ENCODE measurements at regions not wholly inside any gene's neighbourhood (a gene's known extent, or its start where the extent isn't known, plus 50 kb on each side); places are given as distances from the start of the nearest gene placed in this dataset.

DNA sequence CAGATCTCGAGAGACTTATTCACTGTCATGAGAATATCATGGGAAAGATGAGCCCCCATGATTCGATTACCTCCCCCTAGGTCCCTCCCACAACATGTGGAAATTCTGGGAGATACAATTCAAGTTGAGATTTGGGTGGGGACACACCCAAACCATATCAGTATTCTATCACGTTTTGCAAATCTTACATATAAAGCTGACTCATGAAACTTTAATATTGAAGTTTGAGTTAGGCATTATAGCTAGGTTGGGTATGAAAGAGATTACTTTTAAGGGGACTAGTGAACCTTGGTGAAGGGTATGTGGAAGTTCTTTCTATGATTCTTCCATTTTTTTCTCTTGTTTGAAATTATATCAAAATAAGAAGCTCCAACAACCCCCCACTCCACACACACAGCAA is 117.7 kb upstream of the RASGRP1 start:
- H3K27ac ChIP-seq (ENCODE audit: low read depth, low read length), result no peak overlapping the region
- no peak overlapping the region for H2AFZ ChIP-seq (ENCODE audit: low read length)
- no peaks in the 10 kb centered on the region for H3K23me2 ChIP-seq (ENCODE audit: low read depth, low read length)
- WGBS, 2 experiments (ENCODE audit: extremely low coverage in 1 of 2, insufficient coverage in 1 of 2, insufficient read length in 1 of 2, insufficient replicate concordance in 2 of 2, low coverage in 1 of 2, low lambda C conversion rate in 2 of 2, missing lambda C conversion rate in 1 of 2), result 95% methylated on average over 3 of the region's 3 CpGs; no CpG with 5 or more reads in 1 of the 2 experiments
- H3K14ac ChIP-seq (ENCODE audit: insufficient read length), result no peak overlapping the region
- no peak overlapping the region for H3K4me3 ChIP-seq (ENCODE audit: extremely low read depth in 1 of 4, insufficient read depth in 2 of 4, low read depth in 3 of 4, low read length in 4 of 4)
- TF ChIP-seq HDAC2 (IDR thresholded peaks at IDR 0.05; ENCODE audit: borderline replicate concordance in 1 of 2, low read depth in 2 of 2, low read length in 2 of 2) (no peak), CHD1 (IDR thresholded peaks at IDR 0.05; ENCODE audit: low read depth, low read length) (no peak), BACH1 (IDR thresholded peaks at IDR 0.05; ENCODE audit: low read length) (no peak), JUN (IDR thresholded peaks at IDR 0.05; ENCODE audit: low read depth, low read length) (no peak), EGR1 (IDR thresholded peaks at IDR 0.05; ENCODE audit: borderline replicate concordance, low read depth, low read length) (no peak), TAF1 (IDR thresholded peaks at IDR 0.05; ENCODE audit: low read depth, low read length) (no peak), SAP30 (IDR thresholded peaks at IDR 0.05; ENCODE audit: insufficient read depth, insufficient replicate concordance, low read length) (no peak), BCL11A (IDR thresholded peaks at IDR 0.05; ENCODE audit: low read depth in 2 of 2, low read length in 2 of 2) (no peak), SP1 (IDR thresholded peaks at IDR 0.05; ENCODE audit: low read depth, low read length) (no peak), POLR2A (IDR thresholded peaks at IDR 0.05; ENCODE audit: control extremely low read depth in 1 of 2, low read depth in 2 of 2, low read length in 2 of 2) (no peak), JUND (IDR thresholded peaks at IDR 0.05; ENCODE audit: low read length) (no peak), CBX5 (IDR thresholded peaks at IDR 0.05; ENCODE audit: low read depth, low read length) (no peak), BRCA1 (IDR thresholded peaks at IDR 0.05; ENCODE audit: low read depth, low read length) (no peak), TCF12 (IDR thresholded peaks at IDR 0.05; ENCODE audit: low read depth, low read length) (no peak), RFX5 (IDR thresholded peaks at IDR 0.05; ENCODE audit: borderline replicate concordance, low read depth, low read length) (no peak)
- no peak overlapping the region for H3K18ac ChIP-seq (ENCODE audit: extremely low read depth, low read length)
- DNase-seq (ENCODE audit: low read depth in 1 of 2, low spot score in 2 of 2) (no peak), FAIRE-seq (no peak)
- no peak overlapping the region for H4K91ac ChIP-seq (replicated peaks; ENCODE audit: insufficient read length, low read length)
- no peak overlapping the region for H3K23ac ChIP-seq (ENCODE audit: insufficient read length)
- H3K4me1 ChIP-seq (replicated peaks in 1 of 4; ENCODE audit: control insufficient read depth in 3 of 4, insufficient read depth in 4 of 4, low read length in 3 of 4), result no peaks in the 10 kb centered on the region
- no peak overlapping the region for H4K8ac ChIP-seq (ENCODE audit: extremely low read depth, insufficient read depth, low read length)
- ChIA-PET CTCF (ENCODE audit: partially characterized antibody) (interaction anchor here (0.6 to 5.8 kb wide), 37 partner anchors 8 to 1128 kb away, joined by 3 to 53 read pairs (median 4); partner anchors contain the start of gene FAM98B), POLR2A (ENCODE audit: partially characterized antibody) (interaction anchor here (0.8 to 1.2 kb wide), 2 partner anchors 118 to 228 kb away, joined by 3 read pairs; partner anchors contain the start of genes FAM98B and RASGRP1)
- no peak overlapping the region for H3K56ac ChIP-seq (replicated peaks; ENCODE audit: insufficient read length, low read depth, low read length)
- H3K9me3 ChIP-seq (ENCODE audit: insufficient read depth in 2 of 2, low read depth in 1 of 2, low read length in 1 of 2), result no peaks in the 10 kb centered on the region; a peak in 1 of 4 replicates
- no peak overlapping the region for H2BK20ac ChIP-seq (ENCODE audit: low read length)
- H2BK12ac ChIP-seq (ENCODE audit: low read depth, low read length), result no peak overlapping the region
- no peaks in the 10 kb centered on the region for H3K79me2 ChIP-seq (ENCODE audit: control insufficient read depth in 1 of 2, insufficient read depth in 2 of 2, low read length in 2 of 2)
- H4K5ac ChIP-seq (ENCODE audit: insufficient read length, low read depth, low read length), result no peak overlapping the region
- no peak overlapping the region for H2BK120ac ChIP-seq (replicated peaks; ENCODE audit: low read depth, low read length)
- no peaks in the 10 kb centered on the region for H3K79me1 ChIP-seq (ENCODE audit: low read depth, low read length)
- H3K36me3 ChIP-seq (ENCODE audit: control insufficient read depth in 2 of 4, insufficient read depth in 4 of 4, low read length in 3 of 4), result no peaks in the 10 kb centered on the region
- H2BK15ac ChIP-seq (ENCODE audit: low read length), result no peak overlapping the region
- H3K9ac ChIP-seq (replicated peaks in 1 of 4; ENCODE audit: extremely low read depth in 1 of 4, low read depth in 3 of 4, low read length in 3 of 4), result no peak overlapping the region
- H2AK5ac ChIP-seq (ENCODE audit: low read depth, low read length), result no peak overlapping the region
- no peak overlapping the region for H2BK5ac ChIP-seq (ENCODE audit: low read depth, low read length)
- no peak overlapping the region for H3K4me2 ChIP-seq (ENCODE audit: insufficient read depth in 1 of 2, low read depth in 2 of 2, low read length in 2 of 2)
- H4K20me1 ChIP-seq (replicated peaks in 1 of 2; ENCODE audit: control insufficient read depth in 1 of 2, insufficient read depth in 2 of 2, low read length in 2 of 2), result no peaks in the 10 kb centered on the region
- H3K27me3 ChIP-seq (replicated peaks in 1 of 4; ENCODE audit: control insufficient read depth in 3 of 4, extremely low read depth in 1 of 4, insufficient read depth in 3 of 4, low read length in 3 of 4), result no peaks in the 10 kb centered on the region
- no peak overlapping the region for H3K4ac ChIP-seq (replicated peaks; ENCODE audit: insufficient read length, low read depth, low read length)
